NCI-H2196 treated with DMSO at 0.1 percent for 48 hours (cell line): ENCODE measurements at regions not wholly inside any gene's neighbourhood (a gene's known extent, or its start where the extent isn't known, plus 50 kb on each side); places are given as distances from the start of the nearest gene placed in this dataset.

Experiments used
- DNase-seq: peaks from one replicate; lab custom pipeline; 2025; ENCODE audit not compliant: unreplicated experiment; lab: John Stamatoyannopoulos, UW

GRCh38 chr6:126803769-126804168 is 314.7 kb upstream of the RSPO3 start:
- no peak for DNase-seq

GRCh38 chr6:126804332-126805064 is 314.0 kb upstream of the RSPO3 start:
- DNase-seq: no peak

- no peak for DNase-seq
These were observed 312.6 kb upstream of the RSPO3 start for GRCh38 chr6:126805861-126806260.

DNA sequence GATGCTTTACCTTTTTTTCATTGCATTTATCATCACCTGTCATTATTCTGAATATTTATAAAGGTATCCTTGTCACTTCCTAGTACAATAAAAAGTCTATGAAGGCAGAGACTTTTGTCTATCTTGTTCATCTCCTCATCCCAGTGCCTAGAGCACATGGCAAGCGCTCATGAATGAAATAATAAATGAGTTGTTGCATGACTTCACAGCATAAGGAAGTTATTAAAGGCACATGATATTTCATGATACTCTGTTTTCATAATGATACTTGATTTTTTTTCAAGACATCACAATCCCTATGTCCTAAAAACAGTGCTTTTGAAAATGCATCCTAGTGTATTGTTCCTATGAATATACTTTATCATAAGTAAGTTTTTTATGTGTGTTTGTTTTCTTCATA is 310.6 kb upstream of the RSPO3 start:
- no peak for DNase-seq

- no peak for DNase-seq
These were observed 307.1 kb upstream of the RSPO3 start for GRCh38 chr6:126811321-126811720.

DNA sequence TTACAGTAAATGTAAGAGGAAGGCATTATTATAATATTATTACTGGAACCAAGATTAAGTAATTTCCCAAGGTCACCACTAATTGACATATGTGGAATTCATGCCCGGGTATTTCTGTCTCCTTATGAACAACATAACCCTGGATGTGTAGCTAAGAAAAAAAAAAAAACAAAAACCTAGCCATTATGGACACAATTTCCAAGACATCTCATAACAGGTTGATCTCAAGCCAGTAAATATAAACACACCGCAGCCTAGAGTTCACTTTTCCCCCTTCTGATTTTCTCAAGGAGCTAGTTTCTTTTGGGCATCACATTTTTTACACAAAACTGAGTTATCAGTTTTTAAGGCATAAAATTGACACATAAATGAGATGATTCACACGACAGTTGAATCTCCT is 306.5 kb upstream of the RSPO3 start:
- no peak for DNase-seq

DNA sequence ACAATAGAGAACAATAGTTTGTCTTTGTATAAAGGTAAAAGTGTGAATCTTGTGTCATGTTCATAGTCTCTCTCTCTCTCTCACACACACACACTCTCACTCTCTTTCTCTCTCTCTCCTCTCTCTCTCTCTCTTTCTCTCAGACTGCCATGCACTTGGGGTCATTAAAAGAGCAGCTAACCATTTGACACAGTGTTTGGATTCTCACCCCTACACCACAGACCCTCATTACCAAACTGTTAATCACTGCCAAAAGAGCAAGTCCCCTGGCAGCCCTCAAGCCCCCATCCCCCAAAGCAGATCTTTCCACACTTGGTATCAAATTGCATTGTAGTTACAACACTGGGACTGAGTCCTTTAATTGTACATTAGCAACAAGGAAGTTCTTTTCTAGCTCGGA is 305.8 kb upstream of the RSPO3 start:
- no peak for DNase-seq

DNA sequence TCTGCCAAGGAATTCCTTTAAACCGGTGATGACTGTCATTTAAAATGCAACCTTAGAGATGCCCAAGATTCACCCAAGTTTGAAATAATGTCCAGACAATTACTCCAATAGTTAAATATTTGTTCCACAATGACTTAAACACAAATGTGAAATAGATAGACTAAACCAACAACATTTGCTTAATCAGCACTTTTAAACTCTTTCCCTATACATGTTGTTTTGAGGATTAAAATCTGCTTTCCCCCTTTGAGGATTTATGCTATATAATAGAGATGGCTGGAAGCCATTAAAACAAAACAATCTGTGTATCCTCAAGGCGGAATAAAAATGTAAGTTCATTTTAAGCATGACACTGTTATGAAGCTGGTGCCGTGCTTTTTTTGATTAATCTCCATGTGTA is 297.8 kb upstream of the RSPO3 start:
- no peak for DNase-seq

GRCh38 chr6:126821706-126822105 is 296.8 kb upstream of the RSPO3 start:
- no peak for DNase-seq

GRCh38 chr6:126824226-126824625 is 294.2 kb upstream of the RSPO3 start:
- DNase-seq: no peak

DNA sequence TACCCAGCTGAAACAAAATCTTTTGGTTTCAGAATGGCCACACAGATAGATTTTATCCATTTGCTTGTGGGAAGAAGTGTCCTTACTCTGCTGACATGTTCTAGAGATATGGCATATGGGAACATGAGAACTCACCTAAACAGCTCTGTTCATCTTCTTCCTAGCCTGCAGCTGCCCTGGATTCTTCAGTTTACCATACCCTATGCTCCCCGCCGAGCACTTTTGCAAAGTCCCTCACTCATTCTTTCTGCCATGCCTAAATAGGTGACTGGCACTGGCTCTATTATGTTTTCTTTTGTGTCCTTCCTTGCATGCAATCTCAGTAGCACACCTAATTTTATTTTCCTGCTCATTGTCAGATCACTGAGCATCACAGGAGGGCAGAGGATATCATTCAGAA is 293.7 kb upstream of the RSPO3 start:
- DNase-seq: no peak

DNA sequence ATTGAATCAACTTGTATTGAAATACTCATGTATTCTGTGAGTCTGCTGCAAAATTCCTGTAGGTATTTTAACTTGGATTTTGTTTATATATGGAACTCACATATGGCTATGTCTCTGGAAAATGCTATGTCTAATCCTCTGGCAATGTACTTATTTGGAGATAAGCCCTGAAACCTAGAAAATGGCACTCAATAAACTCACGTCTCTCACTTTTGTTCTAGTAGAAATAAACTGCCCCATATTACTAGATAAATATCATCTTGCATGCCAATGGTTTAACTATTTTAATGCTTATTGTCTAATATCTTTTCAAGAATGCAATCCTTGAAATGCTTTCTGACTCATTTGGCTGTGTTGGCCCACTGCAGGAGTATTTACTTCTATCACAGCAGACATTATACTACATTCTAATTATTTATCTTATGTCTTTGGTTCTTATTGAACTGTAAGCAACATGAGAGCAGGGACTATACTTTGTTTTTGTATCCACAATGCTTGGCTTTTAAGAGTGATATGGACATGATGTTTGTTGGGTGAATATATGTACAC is 292.2 kb upstream of the RSPO3 start:
- no peak for DNase-seq

- no peak for DNase-seq
These were observed 287.0 kb upstream of the RSPO3 start for GRCh38 chr6:126831461-126831860.

GRCh38 chr6:126842769-126843168 is 275.7 kb upstream of the RSPO3 start:
- no peak for DNase-seq

GRCh38 chr6:126848119-126848518 is 270.4 kb upstream of the RSPO3 start:
- DNase-seq: no peak

GRCh38 chr6:126867641-126868040 is 250.8 kb upstream of the RSPO3 start:
- no peak for DNase-seq

DNA sequence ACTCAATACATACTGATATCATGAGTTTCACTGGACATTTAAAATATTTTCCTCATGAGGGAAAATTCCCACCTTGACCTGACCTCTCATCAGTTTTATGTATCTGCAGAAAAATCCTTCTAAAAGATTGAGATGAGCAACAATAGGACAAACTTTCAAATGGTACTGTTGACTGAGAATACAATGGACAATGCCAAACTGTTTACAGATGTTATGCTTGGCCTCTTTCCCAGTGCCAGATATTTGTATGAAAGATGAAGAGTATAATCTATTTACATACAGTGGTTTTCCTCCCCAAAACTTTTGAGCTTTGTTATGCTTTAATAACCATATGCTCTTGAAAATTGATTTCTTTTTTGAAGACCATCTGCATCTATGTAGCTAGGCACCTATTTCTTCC is 245.1 kb upstream of the RSPO3 start:
- no peak for DNase-seq

GRCh38 chr6:126873791-126874190 is 244.7 kb upstream of the RSPO3 start:
- no peak for DNase-seq

DNA sequence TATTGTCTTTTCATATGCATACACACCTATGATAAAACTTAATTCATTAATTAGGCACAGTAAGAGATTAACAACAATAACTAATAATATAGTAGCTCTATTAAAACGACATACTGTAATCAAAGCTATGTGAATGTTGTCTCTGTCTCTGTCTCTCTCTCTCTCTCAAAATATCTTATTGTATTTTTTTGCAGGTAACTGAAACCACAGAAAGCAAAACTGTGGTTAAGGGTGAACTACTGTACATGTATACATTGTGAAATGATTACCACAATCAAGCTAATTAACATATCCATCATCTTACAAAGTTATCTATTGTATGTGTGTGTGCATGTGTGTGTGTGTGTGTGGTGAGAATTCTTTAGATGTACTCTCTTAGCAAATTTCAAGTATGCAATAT is 242.0 kb upstream of the RSPO3 start:
- DNase-seq: no peak

DNA sequence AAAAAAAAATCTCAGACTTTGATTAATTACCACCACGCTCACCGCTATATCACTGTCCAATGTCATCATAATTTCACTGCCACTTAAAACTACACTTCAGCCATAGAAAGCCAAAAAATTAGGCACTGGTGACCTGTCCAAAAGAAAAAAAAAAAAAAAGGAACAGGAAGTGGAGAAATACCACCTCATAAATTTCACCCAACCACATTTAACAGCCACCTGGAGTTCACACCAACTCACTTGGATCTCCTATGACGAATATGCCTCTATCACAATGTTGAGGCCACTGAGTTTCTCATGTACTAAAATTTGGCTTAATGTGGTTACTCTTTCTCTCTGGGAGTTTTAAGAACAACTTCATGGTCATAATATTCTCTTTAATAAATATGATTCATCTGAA is 237.5 kb upstream of the RSPO3 start:
- no peak for DNase-seq

DNA sequence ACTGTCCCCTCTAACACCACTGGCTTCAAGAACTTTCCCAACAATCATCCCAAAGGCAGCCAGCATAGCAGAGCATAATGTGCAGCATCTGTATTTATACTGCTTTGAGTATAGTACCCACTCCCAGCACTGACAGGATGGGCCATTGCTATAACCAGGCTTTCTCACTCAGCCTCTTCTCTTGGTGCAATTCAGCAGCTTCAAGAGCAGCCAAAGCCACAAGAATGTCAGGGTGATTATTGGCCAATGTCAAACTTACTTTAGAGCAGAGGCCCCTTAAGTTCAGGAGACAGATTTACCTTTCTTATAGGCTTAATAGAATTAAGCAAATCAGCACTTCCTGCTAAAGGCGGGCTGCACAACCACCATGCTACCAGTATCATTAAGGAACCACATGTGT is 232.4 kb upstream of the RSPO3 start:
- DNase-seq: no peak

DNA sequence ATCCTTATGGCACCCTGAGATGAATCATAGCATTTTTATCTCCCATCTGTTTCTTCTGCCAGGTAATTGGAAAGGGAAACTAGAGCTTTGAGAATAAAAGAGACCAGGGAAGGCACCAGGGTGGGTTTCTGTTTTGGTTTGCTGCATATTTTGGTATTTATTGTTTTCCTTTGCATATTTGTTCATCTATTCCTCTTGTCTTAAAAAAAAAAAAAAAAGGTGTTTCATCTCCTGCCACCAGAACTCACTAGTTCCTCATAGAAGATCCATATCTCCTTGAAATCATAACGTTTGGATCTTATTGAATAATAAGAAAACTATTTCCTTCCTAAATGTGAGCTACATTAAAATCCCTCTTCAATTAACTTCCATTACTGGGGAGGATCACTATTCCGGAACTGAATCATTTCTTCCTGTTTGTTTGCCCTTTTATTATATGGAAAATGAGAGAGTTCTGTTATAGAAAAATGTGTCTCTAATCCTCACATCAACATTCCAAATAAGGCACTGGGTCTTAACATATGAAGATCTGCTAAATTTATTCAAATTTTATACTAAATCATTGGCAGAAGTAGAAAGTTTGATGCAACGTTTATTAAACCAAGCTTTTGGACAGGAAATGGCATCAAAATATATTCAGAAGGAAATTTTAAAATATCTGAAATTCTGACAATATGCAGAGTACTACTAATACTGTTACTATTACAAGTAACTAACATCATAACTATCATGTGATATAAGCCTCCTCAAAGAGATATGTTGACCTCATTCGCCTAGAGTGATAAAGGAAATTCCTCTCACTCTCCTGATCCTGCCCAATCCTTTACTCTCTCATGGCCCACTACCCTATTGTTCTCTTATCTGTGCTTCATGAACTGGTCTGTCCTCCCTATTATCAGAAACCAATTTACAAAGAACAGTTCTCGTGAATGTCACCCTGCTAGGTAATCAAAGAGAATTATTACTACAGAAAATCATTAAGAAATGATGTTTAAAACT is 229.4 kb upstream of the RSPO3 start:
- DNase-seq: no peak
